NCI-H460 (cell line): ENCODE measurements at regions not wholly inside any gene's neighbourhood (a gene's known extent, or its start where the extent isn't known, plus 50 kb on each side); places are given as distances from the start of the nearest gene placed in this dataset.

Experiments used
- DNase-seq: peaks from one replicate; pipeline ENCODE4 v3.0.0-alpha.2; 2016; ENCODE audit warnings: low read depth; ENCODE audit errors: extremely low read depth

DNA sequence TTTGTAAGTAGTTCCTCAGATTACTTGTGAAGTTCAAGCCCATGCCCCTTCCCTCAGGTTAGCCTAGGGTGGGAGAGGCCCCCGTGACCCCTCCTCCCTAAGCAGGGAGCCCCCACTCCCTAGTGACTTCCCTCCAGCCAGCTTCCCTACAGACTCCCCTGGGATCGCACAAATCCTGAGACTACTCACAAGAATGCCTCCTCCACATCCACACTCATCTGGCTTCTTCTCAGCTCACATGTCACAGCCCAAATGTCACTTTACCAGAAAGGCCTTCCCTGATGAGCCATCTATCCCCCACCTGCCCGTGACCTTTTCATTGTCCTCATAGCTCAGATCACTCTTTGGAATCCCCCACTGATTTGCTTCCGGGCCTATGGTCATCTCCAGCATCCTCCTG lies 96.7 kb upstream of the ARAP3 start:
- no peak for DNase-seq

DNA sequence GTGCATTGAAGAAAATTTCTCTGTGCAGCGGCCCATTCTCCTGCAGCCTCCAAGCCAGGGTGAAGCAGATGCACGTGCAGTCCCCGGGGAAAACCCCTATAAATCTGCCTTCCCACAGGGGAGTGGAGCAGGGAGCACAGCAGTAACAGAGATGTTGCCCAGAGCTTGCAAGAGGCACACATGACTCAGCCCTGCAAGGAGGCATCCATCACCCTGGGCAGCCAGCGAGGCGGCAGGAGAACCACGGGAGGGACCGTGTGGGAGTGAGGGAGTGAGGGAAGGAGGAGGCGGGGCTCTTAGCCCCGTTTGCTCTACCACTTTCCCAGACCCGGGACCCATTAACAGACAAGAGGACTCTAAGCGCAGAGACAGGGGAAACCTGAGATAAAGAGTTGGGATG lies 96.2 kb upstream of the ARAP3 start:
- DNase-seq, result peak; percentile 1

DNA sequence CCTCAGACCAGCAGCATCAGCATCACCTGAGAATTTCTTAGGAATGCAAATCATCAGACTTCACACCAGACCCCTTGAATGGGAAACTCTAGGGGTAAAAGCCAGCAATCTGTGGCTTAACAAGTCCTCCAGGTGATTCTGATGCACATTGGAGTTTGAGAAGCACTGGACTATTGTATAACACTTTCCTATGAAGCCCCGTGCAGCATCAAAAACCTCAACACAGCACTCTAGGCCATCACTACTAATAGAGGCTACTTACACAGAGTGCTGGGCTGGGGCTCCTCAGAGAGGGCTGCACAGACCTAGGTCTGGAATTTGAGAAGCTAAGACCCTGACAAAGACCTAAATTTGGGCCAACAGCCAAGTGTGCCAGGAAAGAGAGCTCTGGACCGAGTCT lies 95.7 kb upstream of the ARAP3 start:
- DNase-seq, result no peak

DNA sequence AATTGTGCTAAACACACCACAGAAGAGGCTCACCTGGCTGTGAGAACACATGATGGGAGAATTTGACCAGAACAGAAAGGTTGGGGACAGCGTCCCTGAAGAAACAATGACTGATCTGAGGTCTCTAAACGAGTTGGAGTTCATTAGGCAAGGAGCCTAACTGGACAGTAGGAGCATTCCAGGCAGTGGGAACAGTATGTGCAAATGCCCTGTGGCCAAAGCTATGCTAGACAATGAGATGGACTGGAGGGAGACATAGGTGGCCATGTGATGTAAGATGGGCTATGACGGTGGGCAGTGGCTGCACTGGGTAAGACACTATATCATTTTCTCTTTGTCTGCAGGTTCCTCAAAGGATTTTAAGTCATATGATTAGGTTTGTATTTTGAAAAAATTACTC lies 95.1 kb upstream of the ARAP3 start:
- DNase-seq, result no peak

DNA sequence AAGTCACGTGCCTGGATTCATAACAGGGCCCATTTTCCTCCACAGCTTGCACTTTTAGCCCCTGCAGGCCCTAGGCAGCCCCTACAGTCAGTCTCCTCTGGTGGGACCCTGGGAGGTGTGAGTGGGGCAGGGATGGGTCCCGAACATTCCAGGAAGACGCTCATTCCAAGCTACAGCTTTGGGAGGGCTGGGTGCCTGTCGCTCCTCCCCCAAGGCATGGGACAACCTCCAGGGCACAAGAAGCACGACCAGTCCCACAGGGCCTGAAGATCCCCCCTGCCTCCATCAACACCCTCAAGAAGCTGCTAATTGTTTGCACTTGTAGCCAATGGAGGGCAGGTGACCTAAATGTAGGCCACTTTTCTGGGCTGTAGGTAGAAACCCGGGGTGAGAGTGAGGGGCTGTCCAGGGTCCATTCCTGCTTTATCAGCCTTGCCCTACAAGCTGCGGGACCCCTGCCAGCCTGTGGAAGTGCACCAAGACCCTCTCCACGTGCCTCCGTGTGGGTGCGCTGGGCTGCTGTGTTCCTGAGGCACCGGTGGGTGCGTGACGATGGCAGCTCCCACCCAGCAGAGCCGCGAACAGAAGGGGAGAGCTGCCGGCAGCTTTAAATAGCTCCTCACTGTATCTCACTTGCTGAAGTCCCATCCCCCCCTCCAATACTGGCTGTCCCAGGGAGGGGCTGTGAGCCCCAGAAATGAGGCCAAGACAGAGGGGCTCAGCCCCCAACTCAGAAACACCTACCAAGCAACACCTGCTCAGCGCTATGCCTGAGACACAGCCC lies 91.9 kb upstream of the ARAP3 start:
- DNase-seq, result no peak

DNA sequence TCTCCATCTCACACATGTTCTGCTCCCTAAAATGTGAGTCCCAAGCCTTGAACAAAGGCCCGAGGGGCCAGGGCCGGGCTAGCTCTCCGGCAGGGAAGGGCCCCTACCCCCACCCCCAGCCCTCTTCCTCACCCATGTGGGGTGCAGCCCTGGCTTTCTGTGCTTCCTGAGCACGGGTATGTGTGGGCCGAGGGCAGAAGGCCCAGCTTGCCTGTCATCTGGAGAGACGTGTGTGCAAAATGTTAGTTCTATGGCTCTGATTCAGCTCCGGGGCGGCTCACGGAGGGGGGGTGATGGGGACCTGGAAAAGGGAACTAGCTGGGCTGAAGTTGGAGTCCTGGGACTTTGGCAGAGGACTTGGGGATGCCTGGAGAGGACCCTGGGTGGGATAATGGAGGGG lies 90.3 kb upstream of the ARAP3 start:
- no peak for DNase-seq

DNA sequence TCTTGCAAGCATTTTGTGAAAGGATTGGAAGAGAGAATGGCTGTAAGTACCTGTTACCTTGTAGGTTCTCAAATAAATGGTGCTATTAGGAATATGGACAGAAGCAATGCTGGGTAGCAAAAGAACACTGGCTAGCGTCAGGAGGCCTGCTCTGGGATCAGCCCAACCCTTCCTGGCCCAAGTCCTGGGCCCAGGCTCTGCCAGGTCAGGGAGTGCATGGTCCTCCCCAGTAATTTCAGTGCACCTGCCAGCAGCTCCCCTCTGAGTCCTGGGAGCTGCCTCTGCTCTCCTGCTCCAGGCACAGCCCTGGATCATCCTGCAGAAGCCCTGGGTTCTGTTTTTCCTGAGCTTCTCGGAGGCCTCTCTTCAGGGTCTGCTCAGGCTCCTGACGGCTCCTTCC lies 89.5 kb upstream of the ARAP3 start:
- no peak for DNase-seq

DNA sequence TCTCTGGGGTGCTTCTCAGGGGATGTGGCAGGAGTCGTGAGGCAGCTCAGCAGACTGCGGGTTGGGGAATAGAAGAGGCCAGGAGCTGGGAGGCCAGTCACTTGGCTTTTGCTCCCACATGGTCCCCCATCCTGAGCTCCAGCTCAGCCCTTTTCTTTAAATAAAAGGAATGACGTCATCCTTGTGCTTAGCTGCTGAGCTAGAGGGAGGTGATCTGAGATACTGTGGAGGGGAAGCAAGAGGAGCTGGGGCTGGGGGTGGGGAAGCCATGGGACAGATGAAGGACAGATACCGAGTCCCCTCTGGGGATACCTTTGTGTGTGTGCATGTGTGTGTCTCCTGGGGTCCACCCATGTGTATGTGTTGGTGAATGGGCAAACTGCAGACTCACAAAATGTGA lies 89.0 kb upstream of the ARAP3 start:
- no peak for DNase-seq

DNA sequence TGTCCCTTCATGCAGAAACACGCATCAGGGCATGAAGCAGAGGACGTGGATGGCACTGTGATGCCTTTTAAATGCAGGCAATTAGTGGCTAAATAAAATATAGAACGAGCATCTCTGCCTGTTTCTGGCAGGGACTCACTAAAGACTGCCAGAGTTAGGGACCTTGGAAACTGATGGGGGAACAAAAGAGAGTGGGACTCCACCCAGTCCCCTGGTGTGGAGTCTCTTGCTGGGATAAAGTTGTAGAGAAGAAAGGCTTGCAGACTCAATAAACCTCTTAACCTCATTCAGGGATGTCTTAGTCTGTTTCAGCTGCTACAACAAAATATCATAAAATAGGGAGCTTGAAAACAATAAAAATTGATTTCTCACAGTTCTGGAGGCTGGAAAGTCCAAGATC lies 87.6 kb upstream of the ARAP3 start:
- no peak for DNase-seq

DNA sequence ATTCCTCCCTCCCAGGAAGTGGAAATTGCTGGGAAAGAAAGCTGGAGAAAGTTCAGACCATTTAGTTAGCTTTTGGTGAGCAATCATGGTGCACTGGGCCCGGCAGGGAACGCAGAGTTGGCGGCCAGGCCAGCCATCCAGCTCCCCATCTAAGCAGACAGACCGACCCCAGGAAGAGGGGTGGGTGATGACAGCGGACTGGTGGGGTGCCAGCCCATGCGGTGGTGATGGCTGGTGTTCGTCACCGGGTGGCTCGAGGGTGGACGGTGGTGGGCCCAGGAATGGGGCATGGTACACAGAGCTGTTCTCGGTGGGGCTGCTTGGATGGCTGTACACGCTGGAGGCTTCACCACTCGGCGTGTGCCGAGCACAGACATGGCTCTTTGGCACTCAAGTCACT lies 85.6 kb upstream of the ARAP3 start:
- DNase-seq, result no peak

DNA sequence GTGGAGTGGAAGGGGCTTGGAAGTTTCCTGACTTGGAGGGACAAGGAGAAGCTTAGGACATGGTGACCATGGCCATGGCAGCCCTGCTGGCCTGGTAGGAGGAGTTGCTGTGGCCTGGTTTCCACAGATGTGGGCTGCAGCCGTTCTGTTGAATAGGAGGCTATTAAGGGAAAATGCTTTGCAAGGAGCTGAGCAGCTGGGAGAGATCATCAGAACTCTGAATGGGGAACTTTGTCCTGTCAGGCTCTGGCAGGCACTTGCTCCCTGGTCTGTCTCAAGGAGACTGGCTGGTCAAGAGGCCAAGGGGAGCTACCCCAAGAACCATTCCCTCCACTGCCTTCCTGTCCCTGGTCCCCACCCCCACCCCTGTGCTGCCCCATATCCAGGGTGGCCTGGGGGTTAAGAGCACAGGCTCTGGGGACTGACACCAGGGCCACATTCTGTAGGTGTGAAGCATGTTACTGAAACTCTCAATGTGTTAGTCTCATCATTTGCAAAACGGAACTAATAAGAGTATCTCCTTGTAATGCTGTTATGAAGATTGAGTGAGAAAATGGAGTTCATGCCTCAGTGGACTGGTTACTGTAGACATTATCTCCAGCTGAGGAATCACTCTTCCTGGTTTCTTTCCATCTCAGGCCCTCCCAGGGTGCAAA lies 84.0 kb upstream of the ARAP3 start:
- no peak for DNase-seq

DNA sequence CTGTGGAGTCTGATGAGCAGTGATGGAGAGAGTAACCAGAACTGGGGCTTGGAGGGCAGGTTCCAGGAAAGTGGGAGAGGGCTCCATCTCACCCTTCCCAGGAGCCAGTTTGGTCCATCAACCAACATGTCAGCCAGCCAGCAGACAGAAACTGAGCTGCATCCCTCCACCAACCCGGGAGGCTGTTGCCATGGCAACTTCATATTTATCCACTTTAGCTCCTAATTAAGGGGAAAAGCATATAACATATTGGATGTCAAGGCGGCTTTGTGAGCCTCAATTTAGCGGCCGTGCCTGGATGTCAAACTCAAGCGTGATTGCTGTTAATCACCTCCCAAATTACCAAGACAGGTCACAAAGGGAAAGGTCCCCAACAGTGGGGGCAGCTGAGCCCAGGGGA lies 81.5 kb upstream of the ARAP3 start:
- DNase-seq, result no peak

DNA sequence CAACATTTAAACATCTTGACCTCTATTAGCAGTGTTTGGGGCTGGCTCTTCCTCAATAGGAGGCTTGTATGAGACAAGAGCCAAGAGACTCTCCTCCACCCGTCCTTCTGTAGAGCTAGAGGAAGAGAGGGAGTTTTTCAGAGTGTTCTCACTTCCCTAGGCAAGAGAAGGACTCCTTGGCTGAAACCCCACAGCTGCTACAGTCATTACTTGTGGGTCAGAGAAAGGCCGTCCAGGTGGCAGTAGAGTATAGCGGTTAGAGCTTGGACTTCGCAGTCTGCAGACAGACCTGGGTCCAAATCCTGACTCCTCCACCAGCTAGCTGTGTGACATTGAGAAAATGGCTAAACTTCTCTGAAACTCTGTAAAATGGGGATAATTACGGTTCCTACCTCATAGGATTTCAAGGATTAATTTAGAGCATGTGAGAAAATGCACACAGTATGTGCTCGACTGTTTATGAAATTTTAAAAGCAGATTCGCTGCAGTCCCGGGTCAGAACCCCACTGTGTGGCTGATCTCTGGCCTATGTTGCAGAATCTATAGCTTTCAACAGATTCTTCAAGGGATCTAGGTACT lies 80.8 kb upstream of the ARAP3 start:
- no peak for DNase-seq

DNA sequence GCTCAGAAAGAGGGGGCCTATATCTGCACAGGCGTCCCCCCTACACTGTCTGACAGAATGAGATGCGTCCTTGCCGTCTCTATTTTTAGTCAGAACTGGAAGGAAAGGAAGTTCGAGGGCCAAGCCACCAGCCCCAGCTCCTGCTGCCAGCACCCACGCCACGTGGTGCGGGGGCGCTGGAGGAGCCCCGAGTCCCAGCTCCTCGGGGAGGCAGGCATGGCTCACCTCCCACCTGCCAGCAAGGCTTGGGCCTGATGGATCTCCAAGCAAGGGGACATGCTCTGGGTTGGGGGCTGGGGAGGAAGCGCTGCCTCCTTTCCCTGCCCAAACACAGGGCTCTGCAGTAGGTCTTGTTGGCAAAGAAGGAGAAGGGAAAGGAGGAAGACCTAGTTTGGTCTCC lies 80.3 kb upstream of the ARAP3 start:
- no peak for DNase-seq

DNA sequence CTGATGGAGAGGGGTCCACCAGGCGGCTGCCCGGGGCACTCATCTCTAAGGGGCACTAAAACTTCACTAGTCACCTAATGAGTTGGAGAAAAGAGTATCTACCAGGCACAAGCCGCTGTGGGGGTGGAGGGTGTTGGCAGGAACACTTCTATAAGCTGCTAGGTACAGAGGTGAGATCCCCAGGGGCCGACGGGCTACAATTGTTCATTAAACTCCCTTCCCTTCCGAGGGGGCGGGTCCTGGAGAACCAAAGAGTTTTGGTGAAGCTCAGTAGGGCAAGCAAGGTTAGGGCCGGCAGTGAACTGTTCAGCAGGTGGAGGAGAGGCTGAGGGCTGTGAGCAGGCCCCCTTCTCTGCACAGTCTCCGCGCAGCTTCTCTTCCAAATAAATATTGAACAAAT lies 78.7 kb upstream of the ARAP3 start:
- no peak for DNase-seq

DNA sequence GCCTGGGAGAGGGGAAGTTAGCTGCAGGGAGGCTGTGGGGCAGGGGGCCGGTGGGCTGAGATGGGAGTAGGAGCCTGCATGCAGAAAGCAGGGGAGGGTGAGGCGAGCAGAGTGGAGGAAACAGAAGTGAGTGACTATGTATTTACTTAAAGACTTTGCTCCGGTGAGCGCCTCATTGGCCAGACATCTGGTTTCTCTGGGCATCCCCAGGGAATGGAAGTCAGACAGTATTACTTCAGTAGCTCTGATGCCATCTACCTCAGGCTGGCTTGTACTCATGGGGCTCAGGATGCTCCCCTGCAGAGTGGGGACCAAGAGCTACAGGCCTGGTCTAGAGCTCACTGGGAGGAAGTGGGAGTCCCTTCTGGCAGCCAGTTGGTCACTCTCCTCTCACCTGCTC lies 78.2 kb upstream of the ARAP3 start:
- DNase-seq, result no peak

DNA sequence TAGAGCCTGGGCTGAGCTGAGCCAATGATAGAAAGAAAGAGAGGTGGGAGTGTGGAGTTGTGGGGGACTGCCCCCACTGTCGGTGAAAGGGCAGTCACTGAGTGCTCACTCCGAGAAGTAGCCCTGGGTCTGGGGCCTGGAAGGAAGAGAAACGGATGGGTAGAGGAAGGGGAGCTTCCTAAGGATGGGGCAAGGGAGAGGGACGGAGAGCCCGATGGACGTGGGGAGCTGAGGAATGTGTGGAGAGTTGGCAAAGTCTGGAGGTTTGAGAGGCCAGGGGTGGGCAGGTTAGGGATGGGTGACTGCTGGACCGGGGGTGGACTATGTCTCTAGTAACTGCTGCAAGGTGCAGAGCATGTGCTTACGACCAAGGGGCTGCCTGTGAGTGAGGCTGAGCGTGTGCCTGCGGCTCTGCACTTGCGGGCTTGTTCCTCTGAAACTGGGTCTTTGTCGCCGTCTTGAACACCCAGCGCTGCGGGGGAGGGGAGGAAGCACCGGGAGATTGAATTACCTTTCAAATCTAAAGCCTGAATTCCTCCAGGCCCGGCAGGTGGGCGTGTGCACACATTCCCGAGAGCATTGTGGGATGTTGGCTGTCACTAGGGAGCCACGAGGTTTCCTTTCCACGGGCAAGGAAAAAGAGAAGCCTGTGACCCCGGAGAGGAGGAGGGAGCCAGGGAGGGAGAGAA lies 76.4 kb upstream of the ARAP3 start:
- DNase-seq, result no peak

DNA sequence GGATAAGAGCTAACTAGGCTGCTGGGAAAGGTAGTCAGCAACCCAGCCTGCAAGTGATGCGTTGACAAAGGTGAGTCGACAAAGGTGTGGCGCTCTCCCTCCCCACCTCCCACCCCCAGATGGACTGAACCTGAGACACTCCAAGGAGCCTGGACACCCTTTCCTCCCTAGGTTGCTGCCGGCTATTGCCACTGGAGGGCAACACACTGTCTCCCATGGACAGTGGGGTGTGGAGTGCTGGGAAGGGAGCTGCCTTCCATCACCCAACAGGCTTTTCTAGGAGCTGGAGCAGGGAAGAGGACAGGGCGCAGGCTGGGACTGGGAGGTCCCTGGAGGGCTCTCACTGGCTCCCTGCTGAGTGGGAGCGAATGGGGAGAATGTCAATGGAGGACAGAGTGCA lies 75.4 kb upstream of the ARAP3 start:
- DNase-seq, result peak; percentile 47

DNA sequence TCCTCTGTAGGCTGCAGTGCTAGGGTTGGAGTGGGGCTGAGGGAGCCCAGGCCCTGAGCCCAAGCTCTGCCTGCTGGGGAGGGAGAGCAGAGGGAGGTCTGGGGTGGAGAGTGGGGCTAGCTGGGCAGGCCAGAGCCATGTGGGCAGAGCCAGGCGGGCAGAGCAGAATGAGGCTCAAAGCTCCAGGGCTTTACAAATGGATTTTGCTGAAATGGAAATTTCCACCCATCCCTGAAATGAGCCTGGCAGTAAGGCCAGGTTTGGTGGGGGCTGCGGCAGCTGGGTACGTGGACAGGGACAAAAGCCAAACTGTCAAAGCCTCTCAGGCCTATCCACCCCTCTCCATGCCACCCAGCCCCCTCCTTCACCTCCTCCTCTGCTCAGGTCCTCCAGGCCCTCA lies 74.2 kb upstream of the ARAP3 start:
- DNase-seq, result no peak

DNA sequence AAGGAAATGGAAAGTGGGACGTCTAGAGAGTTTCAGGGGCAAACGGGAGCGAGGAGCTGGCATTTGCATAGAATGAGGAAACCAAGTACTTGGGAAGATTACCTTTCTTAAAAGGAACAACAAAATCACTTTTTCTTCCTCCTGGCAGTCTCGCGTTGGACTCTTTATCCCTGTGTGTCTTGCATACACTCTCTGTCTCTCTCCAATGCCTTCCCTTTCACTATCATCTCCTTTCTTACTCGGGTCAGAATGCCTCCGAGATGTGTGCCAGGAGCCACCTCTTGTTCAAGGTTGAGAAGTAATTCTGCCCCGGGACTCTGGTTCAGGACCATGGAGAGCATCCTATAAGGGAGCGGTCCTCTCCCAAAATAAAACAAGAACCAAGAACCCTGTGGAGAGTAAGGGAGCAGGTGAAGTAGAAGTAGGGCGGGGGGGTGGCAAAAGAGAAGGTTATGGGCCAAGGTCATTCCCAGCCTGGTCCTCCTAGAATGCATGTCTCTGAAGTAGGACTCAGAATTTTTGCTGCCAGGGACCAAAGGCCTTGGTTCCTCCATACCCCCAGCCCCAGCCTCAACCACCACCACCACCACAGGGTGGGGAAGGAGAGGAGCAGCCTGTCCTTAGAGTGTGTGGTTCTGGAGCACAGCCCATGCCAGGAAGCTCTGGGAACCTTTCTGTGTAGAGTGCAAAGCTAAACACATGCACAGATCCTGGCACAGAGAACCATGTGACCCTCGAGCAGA lies 72.1 kb upstream of the ARAP3 start:
- peak; percentile 41 for DNase-seq
